CD4-positive, alpha-beta memory T cell (primary cell): ENCODE measurements at regions not wholly inside any gene's neighbourhood (a gene's known extent, or its start where the extent isn't known, plus 50 kb on each side); places are given as distances from the start of the nearest gene placed in this dataset.

ENCODE experiments used
- CTCF ChIA-PET: fragments of 350-600 bp; sonication (Branson Sonifier 250); formaldehyde crosslinking; loops from one replicate; lab custom pipeline; 2021; ENCODE audit warnings: inconsistent platforms; ENCODE audit not compliant: partially characterized antibody; lab: Charles Lee
- POLR2A ChIA-PET: fragments of 350-600 bp; sonication (Branson Sonifier 250); formaldehyde crosslinking; loops from one replicate; lab custom pipeline; 2021; ENCODE audit not compliant: partially characterized antibody; lab: Charles Lee
- DNase-seq, 5 donors: peaks; one replicate each; pipeline versions ENCODE4 v3.0.0 to v3.0.0-alpha.2; 2020 to 2022; ENCODE audit warnings: mixed read lengths in 1 of 5
- H3K27ac ChIP-seq: one replicate; pipeline ENCODE4 v1.7.0; 2013; ENCODE audit warnings: low read depth, low read length
- H3K27me3 ChIP-seq: 2 replicates; pipeline ENCODE4 v1.7.0; 2013; ENCODE audit warnings: mild to moderate bottlenecking, low read length, moderate library complexity; ENCODE audit not compliant: insufficient read depth
- H3K36me3 ChIP-seq: 2 replicates; pipeline ENCODE4 v1.7.0; 2013; ENCODE audit warnings: mild to moderate bottlenecking, low read length, moderate library complexity; ENCODE audit not compliant: insufficient read depth
- H3K4me1 ChIP-seq: 2 replicates; pipeline ENCODE4 v1.7.0; 2013; ENCODE audit warnings: mild to moderate bottlenecking, low read length, moderate library complexity; ENCODE audit not compliant: insufficient read depth
- H3K4me3 ChIP-seq, 2 donors: one replicate each; pipeline ENCODE4 v1.7.0; 2013; ENCODE audit warnings: low read length in 2 of 2, mild to moderate bottlenecking in 1 of 2
- H3K9me3 ChIP-seq, 2 donors: one replicate each; pipeline ENCODE4 v1.7.0; 2013; ENCODE audit warnings: low read length in 2 of 2, control low read depth in 1 of 2; ENCODE audit not compliant: control insufficient read depth in 1 of 2
- H3K27ac Mint-ChIP-seq, 7 donors: one replicate each; pipeline ENCODE4 v1.8.0; 2020 to 2021; ENCODE audit warnings: mixed read lengths in 7 of 7, mild to moderate bottlenecking in 6 of 7, inconsistent platforms in 3 of 7, moderate library complexity in 3 of 7
- H3K27me3 Mint-ChIP-seq, 2 donors: one replicate each; pipeline ENCODE4 v1.8.0; 2020 to 2021; ENCODE audit warnings: mixed read lengths in 2 of 2
- H3K36me3 Mint-ChIP-seq, 2 donors: one replicate each; pipeline ENCODE4 v1.8.0; 2020 to 2021; ENCODE audit warnings: mixed read lengths in 2 of 2, inconsistent platforms in 1 of 2, mild to moderate bottlenecking in 1 of 2
- H3K4me1 Mint-ChIP-seq, 4 donors: one replicate each; pipeline ENCODE4 v1.8.0; 2020 to 2021; ENCODE audit warnings: mixed read lengths in 4 of 4, mild to moderate bottlenecking in 1 of 4
- H3K4me3 Mint-ChIP-seq, 8 donors: one replicate each; pipeline ENCODE4 v1.8.0; 2020 to 2021; ENCODE audit warnings: mixed read lengths in 8 of 8, mild to moderate bottlenecking in 7 of 8, moderate library complexity in 6 of 8, inconsistent platforms in 3 of 8
- H3K9me3 Mint-ChIP-seq, 8 donors: one replicate each; pipeline ENCODE4 v1.8.0; 2020 to 2021; ENCODE audit warnings: mixed read lengths in 8 of 8, mild to moderate bottlenecking in 5 of 8, inconsistent platforms in 3 of 8, moderate library complexity in 1 of 8
- intact Hi-C: fragments of 100-400 bp; cut with micrococcal nuclease; formaldehyde crosslinking; loops from one replicate; pipeline ENCODE4 v1.15.1; 2023

GRCh38 chr3:76668653-76669052, 371.2 kb upstream of the ROBO2 start:
- no peaks in the 10 kb centered on the region for H3K27me3 Mint-ChIP-seq
- no peaks in the 10 kb centered on the region for H3K4me1 ChIP-seq
- H3K27ac ChIP-seq: no peak overlapping the region
- no peaks in the 10 kb centered on the region for H3K27me3 ChIP-seq
- no peaks in the 10 kb centered on the region for H3K4me1 Mint-ChIP-seq
- ChIA-PET POLR2A (no interaction called here), CTCF (no interaction called here)
- no peak overlapping the region for H3K27ac Mint-ChIP-seq
- no peak overlapping the region for H3K4me3 ChIP-seq
- DNase-seq: no peak
- no peak overlapping the region for H3K4me3 Mint-ChIP-seq
- H3K36me3 ChIP-seq: no peaks in the 10 kb centered on the region
- no peaks in the 10 kb centered on the region for H3K9me3 ChIP-seq
- intact Hi-C loops: no loop called here
- peaks cover 0 to 10% (median 5%) of the 10 kb centered on the region in 8 donors for H3K9me3 Mint-ChIP-seq
- no peaks in the 10 kb centered on the region for H3K36me3 Mint-ChIP-seq

- no peak for DNase-seq
- POLR2A ChIA-PET: no interaction called here
- no peak overlapping the region for H3K4me3 Mint-ChIP-seq
Observed at GRCh38 chr3:76669322-76669721, 370.6 kb upstream of the ROBO2 start.

GRCh38 chr3:76673171-76673570, 366.7 kb upstream of the ROBO2 start:
- ChIA-PET CTCF (no interaction called here), POLR2A (no interaction called here)
- Histone ChIP-seq H3K36me3 (no peaks in the 10 kb centered on the region), H3K4me3 (no peak overlapping the region), H3K27me3 (no peaks in the 10 kb centered on the region), H3K27ac (no peak overlapping the region), H3K9me3 (no peaks in the 10 kb centered on the region), H3K4me1 (no peaks in the 10 kb centered on the region)
- Mint-ChIP-seq H3K36me3 (no peaks in the 10 kb centered on the region), H3K4me1 (no peaks in the 10 kb centered on the region), H3K27ac (no peak overlapping the region), H3K9me3 (peaks cover 0 to 13% (median 4%) of the 10 kb centered on the region in 8 donors), H3K27me3 (no peaks in the 10 kb centered on the region), H3K4me3 (no peak overlapping the region)
- DNase-seq: no peak
- intact Hi-C loops: no loop called here

More at GRCh38 chr3:76669322-76669721, 370.6 kb upstream of the ROBO2 start:
- no peak overlapping the region for H3K4me3 ChIP-seq
- Mint-ChIP-seq H3K4me1 (no peaks in the 10 kb centered on the region), H3K36me3 (no peaks in the 10 kb centered on the region), H3K9me3 (peaks cover 0 to 10% (median 4%) of the 10 kb centered on the region in 8 donors), H3K27ac (no peak overlapping the region), H3K27me3 (no peaks in the 10 kb centered on the region)
- CTCF ChIA-PET: no interaction called here
- no peaks in the 10 kb centered on the region for H3K9me3 ChIP-seq
- no peaks in the 10 kb centered on the region for H3K36me3 ChIP-seq
- H3K27ac ChIP-seq: no peak overlapping the region
- intact Hi-C loops: no loop called here
- no peaks in the 10 kb centered on the region for H3K27me3 ChIP-seq
- H3K4me1 ChIP-seq: no peaks in the 10 kb centered on the region

GRCh38 chr3:76679541-76679940, 360.4 kb upstream of the ROBO2 start:
- Histone ChIP-seq H3K9me3 (no peaks in the 10 kb centered on the region), H3K36me3 (no peaks in the 10 kb centered on the region), H3K4me1 (no peaks in the 10 kb centered on the region), H3K4me3 (no peak overlapping the region), H3K27me3 (no peaks in the 10 kb centered on the region), H3K27ac (no peak overlapping the region)
- no peaks in the 10 kb centered on the region for H3K27me3 Mint-ChIP-seq
- no peak overlapping the region for H3K4me3 Mint-ChIP-seq
- no peak overlapping the region for H3K27ac Mint-ChIP-seq
- no peaks in the 10 kb centered on the region for H3K36me3 Mint-ChIP-seq
- no peak for DNase-seq
- ChIA-PET CTCF (no interaction called here), POLR2A (no interaction called here)
- no peaks in the 10 kb centered on the region for H3K4me1 Mint-ChIP-seq
- peaks cover 3 to 16% (median 10%) of the 10 kb centered on the region in 8 donors for H3K9me3 Mint-ChIP-seq
- intact Hi-C loops: no loop called here

GRCh38 chr3:76683256-76683655, 356.6 kb upstream of the ROBO2 start:
- Mint-ChIP-seq H3K4me1 (no peaks in the 10 kb centered on the region), H3K27me3 (no peaks in the 10 kb centered on the region), H3K4me3 (no peak overlapping the region), H3K9me3 (peaks cover 0 to 18% (median 8%) of the 10 kb centered on the region in 8 donors), H3K36me3 (no peaks in the 10 kb centered on the region), H3K27ac (no peak overlapping the region)
- intact Hi-C loops: no loop called here
- no peaks in the 10 kb centered on the region for H3K27me3 ChIP-seq
- H3K4me1 ChIP-seq: no peaks in the 10 kb centered on the region
- DNase-seq: no peak
- H3K4me3 ChIP-seq: no peak overlapping the region
- POLR2A ChIA-PET: no interaction called here
- CTCF ChIA-PET: no interaction called here
- no peaks in the 10 kb centered on the region for H3K36me3 ChIP-seq
- no peaks in the 10 kb centered on the region for H3K9me3 ChIP-seq
- H3K27ac ChIP-seq: no peak overlapping the region

GRCh38 chr3:76684946-76685345, 355.0 kb upstream of the ROBO2 start:
- ChIA-PET POLR2A (no interaction called here), CTCF (no interaction called here)
- H3K27ac Mint-ChIP-seq: no peak overlapping the region
- H3K27me3 ChIP-seq: no peaks in the 10 kb centered on the region
- H3K36me3 Mint-ChIP-seq: no peaks in the 10 kb centered on the region
- no peaks in the 10 kb centered on the region for H3K4me1 ChIP-seq
- H3K36me3 ChIP-seq: no peaks in the 10 kb centered on the region
- H3K27me3 Mint-ChIP-seq: no peaks in the 10 kb centered on the region
- intact Hi-C loops: no loop called here
- peaks cover 2 to 18% (median 12%) of the 10 kb centered on the region in 8 donors for H3K9me3 Mint-ChIP-seq
- no peak overlapping the region for H3K4me3 Mint-ChIP-seq
- no peak overlapping the region for H3K4me3 ChIP-seq
- H3K27ac ChIP-seq: no peak overlapping the region
- H3K9me3 ChIP-seq: no peaks in the 10 kb centered on the region
- no peaks in the 10 kb centered on the region for H3K4me1 Mint-ChIP-seq
- DNase-seq: no peak

- no peaks in the 10 kb centered on the region for H3K4me1 ChIP-seq
- intact Hi-C loops: no loop called here
- Mint-ChIP-seq H3K9me3 (peaks cover 2 to 20% (median 12%) of the 10 kb centered on the region in 8 donors), H3K4me3 (no peak overlapping the region), H3K36me3 (no peaks in the 10 kb centered on the region), H3K4me1 (no peaks in the 10 kb centered on the region), H3K27me3 (no peaks in the 10 kb centered on the region), H3K27ac (no peak overlapping the region)
- H3K9me3 ChIP-seq: no peaks in the 10 kb centered on the region
- no peaks in the 10 kb centered on the region for H3K27me3 ChIP-seq
- H3K36me3 ChIP-seq: no peaks in the 10 kb centered on the region
- DNase-seq: no peak
- POLR2A ChIA-PET: no interaction called here
- H3K27ac ChIP-seq: no peak overlapping the region
- no peak overlapping the region for H3K4me3 ChIP-seq
- CTCF ChIA-PET: no interaction called here
Observed at GRCh38 chr3:76685858-76686257, 354.0 kb upstream of the ROBO2 start.

- Mint-ChIP-seq H3K36me3 (no peaks in the 10 kb centered on the region), H3K9me3 (peaks cover 2 to 19% (median 9%) of the 10 kb centered on the region in 8 donors), H3K4me1 (no peaks in the 10 kb centered on the region), H3K27ac (no peak overlapping the region), H3K27me3 (no peaks in the 10 kb centered on the region), H3K4me3 (no peak overlapping the region)
- Histone ChIP-seq H3K36me3 (no peaks in the 10 kb centered on the region), H3K9me3 (no peaks in the 10 kb centered on the region), H3K4me3 (no peak overlapping the region), H3K27ac (no peak overlapping the region), H3K4me1 (no peaks in the 10 kb centered on the region), H3K27me3 (no peaks in the 10 kb centered on the region)
- ChIA-PET POLR2A (no interaction called here), CTCF (no interaction called here)
- intact Hi-C loops: no loop called here
- DNase-seq: no peak
Observed at GRCh38 chr3:76687019-76687418, 352.9 kb upstream of the ROBO2 start.
